GM19455 (cell line): ENCODE measurements at regions not wholly inside any gene's neighbourhood (a gene's known extent, or its start where the extent isn't known, plus 50 kb on each side); places are given as distances from the start of the nearest gene placed in this dataset.
"Not testable (repeated sequence)": the region's sequence is repeated elsewhere in the genome, so short reads cannot be mapped to it uniquely, and the experiment has no call there.

Experiments
- ATAC-seq: cut with Tn5 transposase; IDR thresholded peaks from one replicate; pipeline ENCODE4 v1.9.1; 2021; ENCODE audit not compliant: unreplicated experiment

DNA sequence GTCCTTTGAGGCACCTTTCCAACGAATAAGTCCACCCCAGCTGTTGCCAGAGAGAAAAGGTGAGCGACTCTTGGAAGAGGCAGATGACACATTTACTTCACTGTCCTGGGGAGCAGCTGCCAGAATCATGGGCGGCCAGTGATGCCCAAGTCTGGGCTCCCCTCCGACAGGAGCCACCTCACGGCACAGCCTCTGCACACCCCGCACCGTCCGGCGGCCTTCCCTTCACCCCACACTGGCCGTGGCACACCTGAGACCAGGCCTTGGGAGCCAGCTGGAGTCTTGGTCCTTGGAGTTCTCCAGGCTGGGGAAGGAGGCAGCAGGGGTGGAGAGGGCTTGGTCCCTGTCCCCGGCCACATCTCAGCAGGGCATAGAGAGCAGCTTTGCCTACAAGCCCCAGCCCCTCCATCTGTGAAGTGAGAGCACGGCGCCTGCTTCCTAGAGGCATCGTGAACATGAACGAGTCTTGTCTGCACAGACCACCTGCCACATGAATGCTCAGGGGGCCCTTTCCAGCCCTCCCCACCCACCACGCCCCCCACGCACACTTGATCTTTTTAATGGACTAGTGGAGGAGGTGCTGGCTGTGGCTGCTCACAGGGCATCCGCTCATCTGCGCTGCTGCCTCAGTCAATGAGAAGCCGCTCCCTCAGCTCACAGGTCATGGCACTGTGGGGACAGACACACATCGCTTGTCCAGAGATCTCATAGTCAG lies 400.2 kb upstream of the MYT1L start:
- no peak for ATAC-seq

DNA sequence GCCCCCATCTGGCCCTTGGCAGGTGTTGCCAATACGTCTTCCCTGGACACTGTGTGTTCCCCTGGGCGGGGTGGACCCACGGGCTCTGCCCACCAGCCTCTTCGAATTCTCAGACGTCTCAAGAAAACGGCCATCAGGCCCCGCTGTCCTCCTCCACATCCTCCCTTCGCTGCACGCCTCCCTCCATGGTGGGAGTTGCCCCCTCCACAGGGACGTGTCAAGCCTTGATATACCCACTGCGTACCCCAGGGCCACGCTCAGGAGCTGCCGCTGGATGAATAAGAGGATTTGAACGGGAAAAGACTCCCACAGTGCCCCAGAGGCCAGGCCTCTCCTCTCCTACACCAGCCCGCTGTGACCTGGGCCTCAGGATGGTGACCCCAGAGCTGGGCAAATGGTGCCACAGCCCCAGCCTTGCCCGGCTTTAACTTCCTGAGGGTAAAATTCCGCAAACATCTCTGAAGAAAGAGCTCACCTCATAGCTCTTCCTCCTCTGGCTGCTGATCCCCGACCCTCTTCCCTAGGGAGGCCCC lies 399.3 kb upstream of the MYT1L start:
- no peak for ATAC-seq

DNA sequence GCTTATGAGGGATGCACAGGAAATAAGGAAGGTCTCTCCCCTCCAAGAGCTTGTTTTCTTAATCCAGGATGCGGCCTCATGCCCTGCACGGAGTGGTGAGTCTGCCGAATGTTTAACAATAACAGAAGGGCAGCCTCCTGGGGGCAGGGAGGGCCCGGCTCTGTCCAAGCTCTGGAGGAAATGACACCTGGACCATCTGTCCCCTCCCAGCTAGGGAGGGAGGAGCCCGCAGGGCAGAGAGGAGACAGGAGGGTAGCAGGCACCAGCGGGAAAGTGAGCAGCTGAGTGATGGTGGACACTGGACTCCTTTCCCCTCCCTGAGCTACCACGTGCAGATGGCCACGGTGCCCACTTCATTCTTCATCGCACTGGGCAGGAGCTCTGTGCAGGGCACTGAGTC lies 398.2 kb upstream of the MYT1L start:
- no peak for ATAC-seq

DNA sequence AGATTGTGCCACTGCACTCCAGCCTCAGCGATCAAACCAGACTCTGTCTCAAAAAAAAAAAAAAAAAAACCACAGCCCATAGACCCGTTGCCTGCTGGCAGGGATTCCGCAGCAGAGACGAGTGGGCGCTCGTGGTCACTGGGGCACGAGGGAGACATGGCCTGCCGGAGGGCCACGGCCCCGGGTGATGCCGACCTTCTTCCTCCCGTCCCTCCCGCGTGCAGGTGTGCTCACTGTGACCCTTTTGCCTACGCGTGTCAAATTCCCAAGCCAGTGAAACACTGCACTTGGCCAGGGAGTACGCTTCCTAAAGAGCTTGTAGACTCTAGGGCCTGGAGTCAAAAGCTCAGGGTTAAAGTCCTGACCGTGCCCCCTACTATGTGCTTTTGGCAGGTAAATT lies 397.6 kb upstream of the MYT1L start:
- no peak for ATAC-seq

DNA sequence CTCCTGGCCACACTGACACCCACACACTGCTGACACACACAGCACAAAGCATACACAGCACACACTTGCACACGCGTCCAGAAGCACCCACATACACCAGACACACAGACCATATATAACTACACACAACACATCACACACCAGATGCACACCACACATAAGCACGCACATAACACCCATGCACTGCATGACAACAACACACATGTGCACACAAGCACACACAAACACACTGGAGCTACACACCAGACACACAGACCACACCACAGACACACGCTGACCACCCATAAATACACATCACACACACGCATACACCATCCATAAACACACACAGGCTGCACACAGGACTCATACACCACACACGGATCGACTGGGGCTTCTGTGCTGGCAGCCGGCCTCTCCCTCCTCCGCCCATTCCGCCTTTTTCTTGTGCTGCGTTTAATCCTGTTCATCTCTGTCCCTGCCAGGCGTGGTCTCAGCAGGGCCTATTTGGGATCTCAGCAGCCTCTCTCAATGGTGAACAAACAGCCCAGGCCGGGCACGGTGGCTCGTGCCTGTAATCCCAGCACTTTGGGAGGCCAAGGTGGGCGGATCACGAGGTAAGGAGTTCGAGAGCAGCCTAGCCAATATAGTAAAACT lies 396.9 kb upstream of the MYT1L start:
- no peak for ATAC-seq

DNA sequence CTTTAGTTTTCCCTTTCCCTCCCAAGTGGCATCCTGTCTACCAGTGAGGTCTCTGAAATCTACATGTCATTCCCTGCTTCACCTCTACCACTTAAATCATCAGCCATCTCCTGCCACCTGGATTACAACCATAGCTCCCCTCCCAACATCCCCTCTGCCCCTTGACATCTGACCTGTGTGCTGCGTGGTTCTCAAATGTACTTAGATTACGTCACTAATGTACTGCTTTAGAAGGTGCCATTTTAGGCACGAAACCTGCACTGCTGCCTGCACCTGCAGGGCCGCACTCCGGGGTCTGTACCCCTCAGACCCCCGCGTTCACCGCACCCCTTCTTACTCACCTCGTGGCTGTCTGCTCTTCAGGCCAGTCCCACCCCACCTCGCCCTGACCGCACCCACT lies 395.1 kb upstream of the MYT1L start:
- ATAC-seq, result no peak

DNA sequence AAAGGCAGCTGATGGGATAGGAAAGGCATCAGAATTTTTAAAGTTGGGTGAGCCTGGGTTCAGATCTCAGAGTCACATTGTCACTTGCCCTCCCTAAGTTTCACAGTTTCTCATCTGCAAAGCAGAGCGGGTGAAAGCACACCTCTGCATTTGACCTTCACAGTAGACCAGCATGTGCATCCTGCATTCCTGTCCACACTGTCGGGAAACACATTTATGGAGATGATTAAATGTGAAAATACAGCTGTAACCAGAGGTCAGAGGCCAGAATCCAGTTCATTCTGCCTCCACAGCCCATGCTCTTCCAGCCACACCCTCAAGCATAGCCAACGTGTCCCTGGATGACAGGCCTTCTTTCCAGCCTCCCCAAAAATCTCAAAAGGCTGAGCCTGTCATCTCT lies 392.0 kb upstream of the MYT1L start:
- ATAC-seq, result no peak

DNA sequence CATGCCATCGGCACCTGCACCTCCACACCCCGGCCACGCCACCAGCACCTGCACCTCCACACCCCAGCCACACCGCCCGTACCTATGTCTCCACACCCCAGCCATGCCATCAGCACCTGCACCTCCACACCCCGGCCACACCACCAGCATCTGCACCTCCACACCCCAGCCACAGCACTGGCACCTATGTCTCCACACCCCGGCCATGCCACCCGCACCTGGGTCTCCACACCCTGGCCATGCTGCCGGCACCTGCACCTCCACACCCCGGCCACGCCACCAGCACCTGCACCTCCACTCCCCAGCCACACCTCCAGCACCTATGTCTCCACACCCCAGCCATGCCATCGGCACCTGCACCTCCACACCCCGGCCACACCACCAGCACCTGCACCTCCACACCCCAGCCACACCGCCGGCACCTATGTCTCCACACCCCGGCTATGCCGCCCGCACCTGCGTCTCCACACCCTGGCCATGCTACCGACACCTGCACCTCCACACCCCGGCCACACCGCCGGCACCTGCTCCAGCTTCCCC lies 390.3 kb upstream of the MYT1L start:
- ATAC-seq, result no peak

DNA sequence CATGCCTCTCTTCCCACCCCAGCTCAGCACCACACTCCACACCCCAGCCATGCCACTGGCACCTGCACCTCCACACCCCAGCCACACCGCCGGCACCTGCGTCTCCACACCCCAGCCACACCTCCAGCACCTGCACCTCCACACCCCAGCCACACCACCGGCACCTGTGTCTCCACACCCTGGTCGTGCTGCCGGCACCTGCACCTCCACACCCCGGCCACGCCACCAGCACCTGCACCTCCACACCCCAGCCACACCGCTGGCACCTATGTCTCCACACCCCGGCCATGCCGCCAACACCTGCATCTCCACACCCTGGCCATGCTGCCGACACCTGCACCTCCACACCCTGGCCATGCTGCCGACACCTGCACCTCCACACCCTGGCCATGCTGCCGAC lies 389.7 kb upstream of the MYT1L start:
- ATAC-seq, result not testable (repeated sequence)

DNA sequence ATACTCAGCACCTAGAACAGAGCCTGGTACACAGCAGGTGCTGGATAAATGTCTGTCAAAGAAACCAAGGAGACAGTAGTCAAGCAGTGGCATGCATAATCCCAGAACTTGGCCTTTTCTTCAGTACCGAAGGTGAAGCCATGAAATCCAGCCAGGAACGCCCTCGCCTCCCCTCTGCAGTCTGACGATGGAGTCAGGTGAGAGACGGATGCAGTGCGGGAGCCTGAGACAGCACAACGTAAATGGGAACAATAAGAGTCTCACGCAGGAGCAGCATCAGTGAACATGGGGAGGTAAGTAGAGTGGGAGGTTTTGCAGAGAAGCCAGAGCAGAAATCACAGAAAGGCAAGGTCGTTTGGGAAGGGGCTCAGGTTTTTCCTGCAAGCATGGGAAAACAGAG lies 389.3 kb upstream of the MYT1L start:
- ATAC-seq, result no peak

DNA sequence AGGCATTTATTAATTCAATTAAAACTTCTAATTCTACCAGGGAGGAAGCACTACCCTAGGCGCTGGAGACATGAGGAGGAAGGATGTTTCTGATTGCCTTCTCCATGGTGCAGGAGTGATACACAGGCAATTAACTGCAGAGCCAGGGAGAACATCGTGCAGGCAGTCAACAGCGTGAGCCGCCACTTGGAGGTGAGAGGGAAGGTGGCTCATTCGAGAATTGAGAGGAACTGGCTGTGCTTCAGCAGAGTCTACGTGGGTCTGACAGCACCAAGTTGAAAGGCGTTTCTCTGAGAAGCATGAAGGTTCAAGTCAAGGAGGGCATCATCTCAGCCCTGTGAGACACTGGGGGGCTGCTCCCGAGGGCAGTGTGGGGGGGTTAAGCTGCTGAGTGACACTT lies 388.7 kb upstream of the MYT1L start:
- ATAC-seq, result no peak

DNA sequence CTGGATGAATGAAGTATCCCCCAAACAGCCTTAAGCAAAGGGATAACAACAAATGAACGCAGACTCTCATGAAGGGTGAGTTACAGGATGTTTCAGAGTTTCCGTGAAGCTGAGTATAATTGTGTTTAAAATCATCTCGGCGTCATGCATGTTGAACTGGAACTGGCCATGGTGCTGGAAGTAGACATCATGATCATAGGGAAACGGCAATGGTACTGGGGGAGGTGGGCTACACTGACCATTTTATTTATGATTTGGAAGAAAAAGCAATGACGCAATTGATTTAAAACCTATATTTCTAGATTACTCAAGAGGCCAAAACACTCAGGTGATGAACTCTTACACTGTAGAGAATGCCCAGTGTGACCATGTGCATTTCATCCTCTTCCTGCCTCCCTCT lies 387.9 kb upstream of the MYT1L start:
- ATAC-seq, result no peak

DNA sequence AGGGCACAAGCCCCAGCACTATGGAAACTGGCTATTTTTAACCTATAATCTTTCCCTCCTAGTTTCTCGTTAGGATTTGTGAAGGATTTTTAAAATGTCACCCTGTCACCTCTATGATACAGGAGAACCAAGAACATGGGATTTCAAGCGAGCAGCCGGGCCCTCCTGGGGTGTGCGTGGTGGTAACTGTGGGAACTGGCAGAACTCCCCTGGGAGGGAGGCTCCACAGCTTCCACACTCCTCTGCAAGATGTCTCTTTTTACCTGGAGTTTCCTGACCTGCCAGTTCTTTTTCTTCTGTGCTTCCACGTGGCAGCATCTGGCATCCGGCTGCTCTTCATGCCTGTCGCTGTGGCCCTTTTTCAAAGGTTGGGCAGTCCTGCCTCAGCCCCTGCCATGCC lies 386.3 kb upstream of the MYT1L start:
- no peak for ATAC-seq

DNA sequence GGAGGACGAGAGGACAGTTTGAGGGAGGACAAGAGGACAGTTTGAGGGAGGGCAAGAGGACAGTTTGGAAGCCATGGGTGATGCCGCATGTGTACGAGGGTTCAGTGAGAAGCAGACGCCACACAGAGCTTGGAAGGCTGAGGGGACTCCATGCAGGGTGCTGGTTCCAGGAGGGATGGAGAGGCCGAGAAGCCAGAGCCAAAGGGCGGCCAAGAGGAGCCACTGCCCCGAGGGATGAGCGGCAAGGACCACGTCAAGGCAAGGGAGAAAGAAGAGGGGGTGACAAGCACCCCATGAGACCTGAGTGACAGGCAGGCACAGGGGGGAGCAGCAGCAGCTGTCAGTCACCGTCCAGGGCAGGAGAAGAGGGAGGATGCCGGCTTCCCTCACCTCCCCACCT lies 385.7 kb upstream of the MYT1L start:
- no peak for ATAC-seq

DNA sequence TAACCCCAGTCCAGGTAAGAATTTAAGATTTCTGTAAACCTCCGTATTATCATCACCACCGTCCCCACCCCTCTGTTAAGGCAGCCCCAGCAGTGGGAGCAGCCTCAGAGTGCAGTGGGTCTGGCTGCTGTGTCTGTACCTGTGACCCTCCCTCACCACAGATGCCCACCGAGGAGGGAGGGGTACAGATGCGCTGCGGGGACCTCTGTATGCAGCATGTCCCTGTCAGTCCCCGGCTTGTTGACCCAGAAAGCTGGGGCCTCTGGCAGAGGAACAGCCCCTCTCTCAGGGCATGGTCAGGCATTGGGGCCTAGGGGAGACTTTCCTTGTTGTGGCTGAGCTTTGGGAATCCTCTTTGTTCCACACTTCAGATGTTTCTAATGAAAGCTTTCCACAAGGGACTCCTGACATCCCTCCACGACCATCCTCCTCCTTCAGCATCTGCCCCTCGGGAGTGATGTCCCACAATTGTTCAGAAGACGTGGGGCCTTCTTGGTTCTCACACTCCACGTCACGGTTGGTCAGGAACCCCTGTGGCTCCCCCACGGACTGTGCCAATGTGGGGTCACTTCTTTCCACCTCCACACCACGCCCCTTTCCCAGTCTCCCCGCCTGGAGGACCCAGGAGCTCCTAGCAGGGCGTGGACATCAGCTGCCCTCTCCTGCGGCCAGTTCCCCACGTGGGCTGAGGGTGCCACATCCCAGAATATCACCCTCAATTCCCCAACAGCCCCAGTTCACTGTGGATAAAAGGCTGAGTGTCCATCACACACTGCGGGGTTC lies 384.2 kb upstream of the MYT1L start:
- ATAC-seq, result no peak

DNA sequence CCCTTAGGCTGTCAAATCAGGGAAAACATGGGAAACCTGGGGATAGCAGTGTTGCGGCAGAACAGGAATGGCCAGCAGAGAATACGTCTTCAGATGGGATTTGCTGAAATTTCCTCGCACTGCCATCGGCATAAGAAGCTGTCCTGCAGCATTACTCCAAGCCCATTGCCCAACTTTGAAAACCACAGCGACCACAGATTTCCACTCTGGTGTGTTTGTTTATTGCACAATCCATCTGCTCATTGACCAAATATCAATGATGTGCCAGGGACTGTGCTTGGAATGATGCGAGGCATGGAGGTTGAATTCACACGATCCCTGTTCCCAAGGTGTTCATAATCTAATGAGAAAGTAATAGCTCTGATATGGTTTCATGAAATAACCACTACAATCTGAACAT lies 383.3 kb upstream of the MYT1L start:
- ATAC-seq, result no peak

DNA sequence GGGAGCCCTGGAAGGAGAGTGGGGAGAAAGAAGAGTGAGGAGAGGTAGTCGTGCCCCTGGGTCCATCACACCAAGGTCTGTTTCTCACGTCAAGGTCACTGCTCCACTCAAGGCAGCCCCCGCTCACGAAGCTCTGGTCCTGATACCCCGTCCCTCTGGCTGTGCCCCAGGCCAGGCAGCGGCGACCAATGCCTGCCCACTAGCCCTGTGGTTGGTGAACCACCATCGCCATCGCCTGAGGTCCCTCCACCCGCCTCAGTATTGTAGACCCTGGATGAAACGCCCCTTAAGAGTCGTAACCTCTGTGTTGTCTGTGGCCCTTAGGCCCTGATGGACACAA lies 378.3 kb upstream of the MYT1L start:
- no peak for ATAC-seq

DNA sequence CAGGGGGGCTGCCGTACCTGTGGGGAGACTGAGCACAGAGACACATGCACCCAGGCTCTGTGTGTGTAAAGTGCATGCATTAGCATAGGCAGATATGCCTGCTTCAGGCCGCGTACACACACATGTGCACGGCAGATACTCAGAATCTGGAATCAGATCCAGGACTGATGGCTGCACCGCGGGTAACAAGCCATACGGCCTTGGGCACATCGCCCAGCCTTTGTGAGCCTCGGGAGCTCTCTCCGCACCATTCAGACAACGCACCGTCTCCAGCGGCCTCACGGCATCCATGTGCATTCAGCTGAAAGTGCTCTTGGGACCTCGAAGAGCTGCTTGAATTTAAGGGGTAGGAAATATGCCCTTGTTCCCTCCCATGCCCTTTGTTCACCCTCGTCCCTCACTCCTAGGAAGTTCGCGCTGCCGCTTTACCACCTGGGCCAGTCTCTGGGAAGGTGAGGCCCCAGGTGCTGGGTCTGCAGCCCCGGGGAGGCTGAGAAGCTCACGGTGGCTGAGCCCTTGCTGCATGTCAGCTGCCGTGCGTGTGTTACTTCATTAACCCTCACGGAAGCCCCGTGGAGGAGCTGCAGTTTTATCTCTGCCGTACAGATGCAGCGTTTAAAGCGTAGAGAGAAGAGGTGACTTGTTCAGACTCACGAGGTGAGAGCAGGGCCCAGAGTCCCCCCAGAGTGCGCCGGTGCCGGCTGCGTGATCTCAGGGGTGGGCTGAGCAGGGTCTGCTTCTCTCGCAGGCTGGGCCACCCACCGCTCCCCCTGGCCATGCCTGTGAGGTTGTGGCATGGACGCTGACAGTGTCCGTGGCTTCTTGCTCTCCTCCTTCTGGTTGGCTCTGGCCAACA lies 377.7 kb upstream of the MYT1L start:
- no peak for ATAC-seq

DNA sequence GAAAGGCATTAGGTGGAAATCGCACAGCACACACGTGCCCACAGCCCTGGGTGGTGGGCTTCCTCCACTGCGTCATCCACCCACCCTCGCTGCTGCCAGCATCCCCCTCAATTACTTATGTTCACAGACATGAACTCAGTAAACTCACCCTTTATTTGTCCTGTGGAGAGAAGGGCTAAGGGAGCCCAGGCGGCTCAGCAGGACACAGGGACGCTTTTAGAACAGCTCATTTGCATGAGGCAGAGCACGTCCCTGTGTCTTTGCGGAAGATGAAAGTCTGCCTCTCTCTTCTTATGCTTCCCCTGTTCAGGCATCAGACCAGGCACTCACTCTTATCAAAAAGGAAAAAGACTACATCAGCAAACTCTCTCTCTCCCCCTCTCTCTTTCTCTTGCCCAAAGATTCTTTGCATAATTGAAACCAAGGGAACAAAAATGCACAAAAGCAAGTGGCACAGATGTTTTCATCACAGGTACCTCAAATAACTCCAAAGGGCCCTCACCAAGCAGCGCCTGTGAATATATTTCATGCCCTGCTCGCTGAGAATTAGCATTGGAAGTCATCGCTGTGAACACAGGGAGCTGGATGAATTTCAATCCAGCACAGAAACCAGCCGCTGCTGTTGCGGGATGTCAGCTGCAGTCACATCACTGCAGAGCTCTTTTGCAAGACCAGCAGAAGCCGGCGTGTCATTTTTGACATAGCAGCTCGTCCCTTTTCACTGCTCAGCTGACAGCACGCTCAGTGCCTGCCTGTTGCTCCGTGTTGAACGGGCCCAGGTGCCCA lies 376.3 kb upstream of the MYT1L start:
- no peak for ATAC-seq

DNA sequence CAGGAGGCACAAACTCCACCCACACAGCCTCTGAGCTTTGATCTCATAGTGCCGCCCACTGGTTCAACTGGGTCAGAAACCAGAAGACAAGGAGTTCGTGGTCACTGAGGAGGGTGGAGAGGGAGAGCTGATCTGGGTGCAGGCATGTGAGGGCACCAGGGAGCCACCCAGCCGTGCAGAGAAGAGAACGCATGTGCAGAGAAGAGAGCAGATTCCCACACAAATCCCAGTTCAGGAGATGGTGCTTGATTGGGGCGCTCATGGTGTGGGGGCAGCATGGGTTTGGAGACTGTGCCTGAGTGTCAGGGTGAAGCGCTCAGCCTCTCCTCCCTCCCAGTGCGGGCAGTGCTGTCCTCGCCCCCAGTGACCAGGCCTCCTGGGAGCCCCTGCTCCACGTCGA lies 375.2 kb upstream of the MYT1L start:
- no peak for ATAC-seq
